Testis (tissue), 2 donors: ENCODE measurements at regions not wholly inside any gene's neighbourhood (a gene's known extent, or its start where the extent isn't known, plus 50 kb on each side); places are given as distances from the start of the nearest gene placed in this dataset.

Source experiments
- CTCF ChIP-seq, 3 experiments: fragments of 450-650 bp in 2 of 3; fragments of 200-600 bp in 1 of 3; sonication (generic) in 1 of 3; IDR thresholded peaks; one replicate each; pipeline ENCODE4 v1.5.1; 2016 to 2019; ENCODE audit warnings: antibody characterized with exemption in 3 of 3, mild to moderate bottlenecking in 2 of 3, moderate library complexity in 1 of 3
- POLR2A ChIP-seq: fragments of 450-650 bp; IDR thresholded peaks from one replicate; pipeline ENCODE4 v1.6.1; 2017; ENCODE audit warnings: antibody characterized with exemption, mild to moderate bottlenecking, moderate library complexity

DNA sequence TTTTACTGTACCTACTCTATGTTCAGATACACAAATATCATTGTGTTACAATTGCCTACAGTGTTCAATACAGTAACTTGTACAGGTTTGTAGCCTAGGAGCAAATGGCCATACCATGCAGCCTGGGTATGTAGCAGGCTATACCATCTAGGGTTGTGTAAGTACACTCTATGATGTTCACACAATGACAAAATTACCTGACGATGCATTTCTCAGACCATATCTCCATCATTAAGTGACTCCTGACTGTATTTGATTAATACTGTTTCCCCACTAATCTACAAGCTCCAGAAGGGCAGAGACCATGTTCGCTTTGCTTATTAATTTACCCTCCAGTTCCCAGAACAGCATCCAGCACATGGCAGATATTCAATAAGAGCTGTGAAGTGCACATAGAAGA lies 372.2 kb downstream of the METTL4 start:
- TF ChIP-seq POLR2A (no peak), CTCF (IDR thresholded peaks at IDR 0.05) (no peak)
